ENCODE measurements at regions not wholly inside any gene's neighbourhood (a gene's known extent, or its start where the extent isn't known, plus 50 kb on each side); places are given as distances from the start of the nearest gene placed in this dataset.
A peak's percentile ranks its signal among the peaks of the same experiment; 100 is the strongest.

GRCh38 chr7:108838198-108838597 is 268.5 kb downstream of the DNAJB9 start:
- Histone ChIP-seq H3K4me2 (ENCODE audit: low read length) (no peak overlapping the region), H3K79me2 (no peaks in the 10 kb centered on the region), H3K9me3 (ENCODE audit: control insufficient read depth, low read length) (peaks cover 2% of the 10 kb centered on the region), H3K4me1 (peaks cover 5% of the 10 kb centered on the region), H3K27me3 (ENCODE audit: control insufficient read depth, insufficient read depth, low read length) (no peaks in the 10 kb centered on the region), H3K36me3 (ENCODE audit: control insufficient read depth, insufficient read depth, low read length) (no peaks in the 10 kb centered on the region), H3K4me3 (ENCODE audit: low read depth, low read length) (no peak overlapping the region), H3K9ac (no peak overlapping the region), H3K27ac (no peak overlapping the region), H2AFZ (peak overlapping the region; percentile 35)
- TF ChIP-seq CTCF (IDR thresholded peaks at IDR 0.05): no peak

GRCh38 chr7:108839076-108839475 is 269.4 kb downstream of the DNAJB9 start:
- Histone ChIP-seq H3K27me3 (ENCODE audit: control insufficient read depth, insufficient read depth, low read length) (no peaks in the 10 kb centered on the region), H2AFZ (no peak overlapping the region), H3K4me2 (ENCODE audit: low read length) (no peak overlapping the region), H3K79me2 (no peaks in the 10 kb centered on the region), H3K4me3 (ENCODE audit: low read depth, low read length) (no peak overlapping the region), H3K4me1 (peaks cover 5% of the 10 kb centered on the region), H3K27ac (no peak overlapping the region), H3K9me3 (ENCODE audit: control insufficient read depth, low read length) (peaks cover 1% of the 10 kb centered on the region), H3K9ac (no peak overlapping the region), H3K36me3 (ENCODE audit: control insufficient read depth, insufficient read depth, low read length) (no peaks in the 10 kb centered on the region)
- no peak for TF ChIP-seq CTCF (IDR thresholded peaks at IDR 0.05)

- H3K36me3 ChIP-seq (ENCODE audit: control insufficient read depth, insufficient read depth, low read length): no peaks in the 10 kb centered on the region
- peak overlapping the region; percentile 4 for H2AFZ ChIP-seq
- H3K9me3 ChIP-seq (ENCODE audit: control insufficient read depth, low read length): no peaks in the 10 kb centered on the region
- no peaks in the 10 kb centered on the region for H3K79me2 ChIP-seq
- TF ChIP-seq CTCF (IDR thresholded peaks at IDR 0.05): no peak
- H3K27me3 ChIP-seq (ENCODE audit: control insufficient read depth, insufficient read depth, low read length): no peaks in the 10 kb centered on the region
- no peak overlapping the region for H3K4me2 ChIP-seq (ENCODE audit: low read length)
- H3K9ac ChIP-seq: no peak overlapping the region
- H3K4me1 ChIP-seq: no peaks in the 10 kb centered on the region
- H3K4me3 ChIP-seq (ENCODE audit: low read depth, low read length): no peak overlapping the region
- no peak overlapping the region for H3K27ac ChIP-seq
Measured at GRCh38 chr7:108845951-108846350, 276.3 kb downstream of the DNAJB9 start.

- no peaks in the 10 kb centered on the region for H3K9me3 ChIP-seq (ENCODE audit: control insufficient read depth, low read length)
- H3K27ac ChIP-seq: no peak overlapping the region
- no peaks in the 10 kb centered on the region for H3K4me1 ChIP-seq
- no peak overlapping the region for H3K4me2 ChIP-seq (ENCODE audit: low read length)
- no peak overlapping the region for H3K4me3 ChIP-seq (ENCODE audit: low read depth, low read length)
- TF ChIP-seq CTCF (IDR thresholded peaks at IDR 0.05): no peak
- no peak overlapping the region for H3K9ac ChIP-seq
- no peaks in the 10 kb centered on the region for H3K79me2 ChIP-seq
- no peaks in the 10 kb centered on the region for H3K27me3 ChIP-seq (ENCODE audit: control insufficient read depth, insufficient read depth, low read length)
- H2AFZ ChIP-seq: no peak overlapping the region
- no peaks in the 10 kb centered on the region for H3K36me3 ChIP-seq (ENCODE audit: control insufficient read depth, insufficient read depth, low read length)
Measured at GRCh38 chr7:108846471-108846870, 276.8 kb downstream of the DNAJB9 start.

GRCh38 chr7:108848486-108848885 is 278.8 kb downstream of the DNAJB9 start:
- Histone ChIP-seq H3K9me3 (ENCODE audit: control insufficient read depth, low read length) (no peaks in the 10 kb centered on the region), H3K27ac (no peak overlapping the region), H3K4me1 (no peaks in the 10 kb centered on the region), H3K9ac (no peak overlapping the region), H2AFZ (no peak overlapping the region), H3K4me2 (ENCODE audit: low read length) (no peak overlapping the region), H3K27me3 (ENCODE audit: control insufficient read depth, insufficient read depth, low read length) (no peaks in the 10 kb centered on the region), H3K36me3 (ENCODE audit: control insufficient read depth, insufficient read depth, low read length) (no peaks in the 10 kb centered on the region), H3K79me2 (no peaks in the 10 kb centered on the region), H3K4me3 (ENCODE audit: low read depth, low read length) (no peak overlapping the region)
- TF ChIP-seq CTCF (IDR thresholded peaks at IDR 0.05): no peak
